ENCODE measurements at regions not wholly inside any gene's neighbourhood (a gene's known extent, or its start where the extent isn't known, plus 50 kb on each side); places are given as distances from the start of the nearest gene placed in this dataset.
A peak's percentile ranks its signal among the peaks of the same experiment; 100 is the strongest.
"Not testable (repeated sequence)": the region's sequence is repeated elsewhere in the genome, so short reads cannot be mapped to it uniquely, and the experiment has no call there.

DNA sequence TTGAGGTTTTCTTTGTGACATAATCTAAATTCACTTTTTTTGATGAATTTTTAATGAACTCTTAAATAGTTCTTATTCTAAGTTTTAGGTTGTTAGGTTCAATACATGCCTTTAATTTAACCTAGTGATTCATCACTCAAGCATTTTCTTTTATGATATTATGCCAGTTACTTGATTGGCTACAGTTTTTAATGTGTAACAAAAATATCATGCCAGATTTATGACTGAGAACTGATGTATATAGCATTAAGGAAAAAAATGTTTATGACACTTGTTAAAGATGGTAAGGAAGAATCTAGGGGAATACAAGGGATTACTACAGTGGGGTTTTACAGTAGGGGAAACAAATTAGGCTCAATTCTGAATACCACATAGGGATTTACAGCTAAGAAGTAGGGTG is 103.1 kb downstream of the VGLL3 start:
- DNase-seq: no peak

DNA sequence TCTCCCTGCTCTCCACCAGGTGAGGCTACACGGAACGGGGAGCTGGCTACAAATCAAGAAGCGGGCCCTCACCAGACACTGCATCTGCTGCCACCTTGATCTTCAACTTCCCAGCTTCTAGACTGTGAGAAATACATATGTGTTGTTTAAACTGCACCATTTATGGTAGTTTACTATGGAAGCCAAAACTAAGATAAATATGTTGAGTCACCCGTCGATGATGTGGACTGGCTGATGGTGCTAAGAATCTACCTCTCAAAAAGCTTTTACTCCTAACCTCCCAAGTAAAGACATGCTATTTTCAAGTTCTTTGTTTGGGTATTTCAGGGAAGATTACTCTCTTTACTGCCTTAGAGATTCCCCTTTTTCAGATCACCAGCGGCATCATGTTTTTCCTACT is 110.9 kb downstream of the VGLL3 start:
- DNase-seq: no peak

DNA sequence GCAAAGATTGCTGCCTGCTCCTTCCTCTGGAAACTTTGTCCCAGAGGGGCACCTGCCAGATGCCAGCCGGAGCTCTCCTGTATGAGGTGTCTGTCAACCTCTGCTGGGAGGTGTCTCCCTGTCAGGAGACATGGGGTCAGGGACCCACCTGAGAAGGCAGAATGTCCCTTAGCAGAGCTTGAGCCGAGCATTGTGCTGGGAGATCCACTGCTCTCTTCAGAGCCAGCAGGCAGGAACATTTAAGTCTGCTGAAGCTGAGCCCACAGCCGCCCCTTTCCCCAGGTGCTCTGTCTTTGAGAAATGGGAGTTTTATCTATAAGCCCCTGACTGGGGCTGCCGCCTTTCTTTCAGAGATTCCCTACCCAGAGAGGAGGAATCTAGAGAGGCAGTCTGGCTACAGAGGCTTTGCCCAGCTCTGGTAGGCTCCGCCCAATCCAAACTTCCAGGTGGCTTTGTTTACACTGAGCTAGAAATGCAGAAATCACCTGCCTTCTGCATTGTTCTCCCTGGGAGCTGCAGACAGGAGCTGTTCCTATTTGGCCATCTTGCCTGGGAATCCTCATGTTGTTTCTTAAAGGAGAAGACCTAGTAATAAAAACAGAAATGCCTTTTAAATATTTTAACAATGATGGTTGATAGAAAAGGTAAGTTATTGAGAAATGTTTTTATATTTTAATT is 114.3 kb downstream of the VGLL3 start:
- not testable (repeated sequence) for DNase-seq

DNA sequence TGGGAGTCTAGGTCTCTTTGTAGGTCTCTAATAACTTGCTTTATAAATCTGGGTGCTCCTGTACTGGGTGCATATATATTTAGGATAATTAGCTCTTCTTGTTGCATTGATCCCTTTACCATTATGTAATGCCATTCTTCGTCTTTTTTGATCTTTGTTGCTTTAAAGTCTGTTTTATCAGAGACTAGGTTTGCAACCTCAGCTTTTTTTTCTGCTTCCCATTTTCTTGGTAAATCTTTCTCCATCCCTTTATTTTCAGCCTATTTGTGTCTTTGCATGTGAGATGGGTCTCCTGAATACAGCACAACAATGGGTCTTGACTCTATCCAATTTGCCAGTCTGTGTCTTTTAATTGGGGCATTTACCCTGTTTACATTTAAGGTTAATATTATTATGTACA is 116.2 kb downstream of the VGLL3 start:
- DNase-seq: not testable (repeated sequence)

DNA sequence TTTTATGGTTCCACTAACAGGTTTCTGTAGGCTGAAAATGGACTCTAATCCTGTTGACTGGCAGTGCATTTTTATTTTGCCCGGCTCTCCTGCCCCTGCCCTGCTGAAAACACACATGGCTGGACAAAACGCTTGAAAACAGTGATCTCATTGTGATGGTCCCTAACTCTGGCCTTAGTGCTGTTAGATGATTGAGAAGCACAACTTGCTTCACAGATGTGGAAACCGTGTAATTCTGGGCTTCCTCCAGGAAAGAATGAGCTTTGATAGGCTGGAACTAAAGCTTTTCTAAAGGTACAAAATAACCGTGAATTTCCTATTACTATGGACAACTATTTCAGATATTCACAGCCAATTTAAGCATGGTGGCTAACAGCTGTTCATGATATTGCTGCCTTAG is 121.4 kb downstream of the VGLL3 start:
- DNase-seq: no peak

DNA sequence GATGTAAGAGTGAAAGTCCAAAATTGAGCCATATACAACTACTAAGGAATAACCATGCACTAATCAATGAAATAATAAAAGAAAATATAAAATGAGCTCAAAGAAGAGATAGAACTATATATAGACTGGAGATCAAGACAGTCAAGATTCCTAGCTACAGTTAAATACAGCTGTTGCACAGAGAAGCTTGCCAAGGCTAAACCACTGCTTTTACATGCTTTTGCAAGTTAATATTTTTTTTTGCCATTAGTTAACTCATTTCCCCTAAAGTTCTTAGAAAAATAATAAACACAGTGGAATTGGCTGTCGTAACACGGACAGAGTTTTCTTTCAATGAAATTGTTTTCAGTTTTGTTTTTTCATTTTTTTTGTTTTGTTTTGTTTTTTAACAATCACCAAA is 123.0 kb downstream of the VGLL3 start:
- no peak for DNase-seq

DNA sequence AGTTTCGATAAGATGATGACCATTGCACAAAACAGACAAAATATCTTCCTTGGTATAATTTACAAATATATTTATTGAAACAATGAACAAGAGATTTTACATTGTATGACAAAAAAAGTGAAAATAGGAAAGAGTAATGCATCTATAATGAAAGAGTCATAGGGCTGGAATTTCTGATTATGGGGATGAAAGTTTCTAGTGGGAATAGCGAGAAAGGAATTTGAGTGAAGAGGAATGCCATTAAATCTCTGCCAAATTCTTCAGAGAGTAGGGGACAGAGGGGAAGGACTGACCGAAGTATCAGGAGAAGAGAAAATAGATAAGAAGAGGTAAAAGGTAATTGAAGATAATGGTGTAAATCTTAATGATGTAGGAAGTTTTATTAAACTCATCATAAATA is 125.4 kb downstream of the VGLL3 start:
- DNase-seq: no peak

DNA sequence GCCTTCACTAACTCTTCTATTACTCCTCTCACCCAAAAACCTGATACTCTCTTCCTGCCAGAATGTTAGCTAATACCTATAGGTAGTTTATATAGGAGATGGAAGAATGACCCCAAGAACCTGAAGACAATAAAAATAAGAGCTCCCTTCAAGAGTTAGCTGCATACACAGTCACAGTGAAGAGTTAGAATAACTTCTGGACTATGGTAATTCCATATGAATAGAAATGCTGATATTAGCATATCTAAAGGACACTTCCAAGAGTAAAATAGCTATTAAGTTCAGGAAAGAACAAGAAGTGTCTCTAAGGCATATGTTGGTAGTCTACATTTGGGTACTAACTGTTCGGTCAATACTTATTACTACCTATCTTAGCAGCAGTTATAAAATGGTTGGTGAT is 134.2 kb downstream of the VGLL3 start:
- no peak for DNase-seq

DNA sequence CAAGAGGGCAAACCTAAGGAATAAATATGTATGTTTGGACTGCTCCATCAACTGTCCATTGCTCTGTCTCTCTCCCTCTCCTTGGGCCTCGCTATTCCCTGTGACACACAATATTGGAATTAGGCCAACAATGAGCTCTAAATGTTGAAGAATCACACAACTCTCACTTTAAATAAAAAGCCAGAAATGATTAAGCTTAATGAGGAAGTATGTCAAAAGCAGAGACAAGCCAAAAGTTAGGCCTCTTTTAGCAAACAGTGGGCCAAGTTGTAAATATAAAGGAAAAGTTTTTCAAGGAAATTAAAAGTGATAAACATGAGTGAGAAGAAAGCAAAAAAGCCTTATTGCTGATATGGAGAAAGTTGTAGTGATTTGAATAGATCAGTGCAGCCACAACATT is 141.0 kb downstream of the VGLL3 start:
- DNase-seq: no peak

DNA sequence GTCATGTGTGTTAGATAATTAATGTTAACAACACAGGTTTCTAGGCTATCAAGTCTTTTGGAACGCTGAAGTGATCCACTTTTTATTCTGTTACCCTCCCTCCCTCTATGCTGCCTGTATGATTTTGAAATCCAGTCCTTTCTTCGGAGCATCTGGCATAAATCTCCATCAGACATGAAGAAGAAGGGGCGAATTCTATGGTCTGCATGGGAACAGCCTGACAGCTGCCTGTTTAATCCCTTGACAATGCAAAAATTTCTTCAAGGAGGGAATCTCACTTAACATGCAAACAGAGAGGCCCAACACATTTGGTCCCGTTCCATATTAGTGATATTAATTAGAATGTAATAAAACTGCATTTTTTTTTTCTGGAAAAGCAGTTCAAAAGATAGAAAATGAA is 145.2 kb downstream of the VGLL3 start:
- peak; percentile 42 for DNase-seq

DNA sequence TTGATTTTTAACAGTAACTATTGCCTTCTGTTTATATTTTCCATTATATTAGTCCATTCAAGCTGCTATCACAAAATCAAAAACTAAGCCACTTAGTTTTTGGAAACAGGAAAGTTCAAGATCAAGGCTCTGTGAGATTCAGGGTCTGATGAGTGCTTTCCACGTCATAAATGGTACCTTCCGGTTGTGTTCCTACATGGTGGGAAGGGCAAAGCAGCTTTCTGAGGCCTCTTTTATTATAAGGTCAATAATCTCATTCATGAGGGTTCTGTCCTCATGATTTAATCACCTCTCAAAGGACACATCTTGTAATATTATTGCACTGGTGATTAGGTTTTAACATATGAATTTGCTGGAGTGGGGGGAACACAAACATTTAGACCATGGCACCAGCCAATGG is 152.0 kb downstream of the VGLL3 start:
- DNase-seq: no peak

DNA sequence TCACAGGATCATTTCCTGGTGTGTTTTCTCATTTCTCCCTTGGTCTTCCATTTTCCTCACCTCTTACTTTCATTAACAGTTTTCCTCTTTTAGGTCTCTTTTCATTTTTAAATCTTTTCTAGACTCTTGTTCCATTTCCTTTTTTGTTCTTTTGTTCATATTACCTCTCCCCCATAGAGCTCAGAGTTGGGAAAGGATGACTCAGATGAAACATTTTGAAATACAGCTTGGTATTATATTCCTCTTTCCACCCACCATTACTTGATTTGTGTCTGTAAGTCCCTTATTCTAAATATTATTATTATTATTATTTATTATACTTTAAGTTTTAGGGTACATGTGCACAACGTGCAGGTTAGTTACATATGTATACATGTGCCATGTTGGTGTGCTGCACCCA is 153.1 kb downstream of the VGLL3 start:
- no peak for DNase-seq

DNA sequence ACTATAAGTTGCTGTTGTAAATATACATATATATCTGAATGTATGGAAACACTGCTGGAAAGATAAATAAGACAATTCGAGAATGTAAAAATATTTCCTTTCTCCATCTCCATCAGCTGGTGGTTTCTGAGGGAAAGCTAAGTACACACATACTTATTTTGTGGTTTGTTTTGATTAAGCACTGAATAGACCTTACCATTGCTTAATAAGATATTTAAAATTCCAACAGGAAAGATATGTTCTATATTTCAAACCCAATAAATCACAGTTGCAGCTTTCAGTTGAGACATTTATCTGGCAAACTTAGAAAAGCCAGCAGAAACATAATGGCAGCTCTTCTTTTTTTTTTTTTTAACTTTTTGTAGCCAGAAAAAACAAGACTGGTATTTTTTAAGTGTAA is 160.4 kb downstream of the VGLL3 start:
- no peak for DNase-seq

DNA sequence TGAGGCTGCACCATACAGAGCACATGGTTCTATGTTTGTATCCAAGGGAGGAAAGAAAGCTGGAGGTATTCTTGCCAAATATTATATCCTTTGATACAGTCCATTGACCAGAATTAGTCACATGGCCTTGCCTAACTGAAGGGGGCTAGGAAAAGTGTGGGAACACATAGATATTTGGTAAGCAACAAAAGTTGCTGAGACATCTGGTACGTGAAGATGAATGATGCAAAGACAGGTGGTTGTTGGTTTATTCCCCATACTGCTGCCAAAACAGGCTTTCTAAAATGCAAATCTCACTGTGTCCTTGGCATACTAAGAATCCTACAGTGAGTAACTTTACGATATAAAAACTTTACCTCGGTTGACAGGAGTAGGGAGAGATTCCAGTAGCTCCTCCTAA is 162.2 kb downstream of the VGLL3 start:
- DNase-seq: no peak

DNA sequence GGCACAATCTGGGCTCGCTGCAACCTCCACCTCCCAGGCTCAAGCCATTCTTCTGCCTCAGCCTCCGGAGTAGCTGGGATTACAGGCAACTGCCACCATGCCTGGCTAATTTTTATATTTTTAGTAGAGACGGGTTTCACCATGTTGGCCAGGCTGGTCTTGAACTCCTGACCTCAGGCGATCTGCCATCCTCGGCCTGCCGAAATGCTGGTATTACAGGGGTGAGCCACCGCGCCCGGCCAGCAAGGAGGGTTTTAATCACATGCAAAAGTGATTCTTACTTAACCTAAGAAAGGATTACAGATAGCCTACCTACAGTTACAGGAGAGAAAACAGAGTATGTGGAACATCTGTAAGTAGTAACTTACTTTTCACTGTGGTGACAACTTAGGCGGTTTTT is 163.4 kb downstream of the VGLL3 start:
- not testable (repeated sequence) for DNase-seq

DNA sequence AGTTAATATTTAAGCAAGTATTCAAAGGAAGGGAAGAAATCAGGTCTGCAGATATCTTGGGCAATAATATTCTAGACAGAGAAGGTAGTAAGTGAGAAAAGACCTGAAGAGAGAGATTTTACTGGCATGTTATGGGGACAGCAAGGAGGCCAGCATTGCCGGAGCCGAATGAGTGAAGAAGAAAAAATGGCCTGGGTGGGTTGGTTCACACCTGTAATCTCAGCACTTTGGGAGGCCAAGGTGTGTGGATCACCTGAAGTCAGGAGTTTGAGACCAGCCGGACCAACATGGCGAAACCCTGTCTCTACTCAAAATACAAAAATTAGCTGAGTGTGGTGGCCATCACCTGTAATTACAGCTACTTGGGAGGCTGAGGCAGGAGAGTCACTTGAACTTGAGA is 164.7 kb downstream of the VGLL3 start:
- no peak for DNase-seq

DNA sequence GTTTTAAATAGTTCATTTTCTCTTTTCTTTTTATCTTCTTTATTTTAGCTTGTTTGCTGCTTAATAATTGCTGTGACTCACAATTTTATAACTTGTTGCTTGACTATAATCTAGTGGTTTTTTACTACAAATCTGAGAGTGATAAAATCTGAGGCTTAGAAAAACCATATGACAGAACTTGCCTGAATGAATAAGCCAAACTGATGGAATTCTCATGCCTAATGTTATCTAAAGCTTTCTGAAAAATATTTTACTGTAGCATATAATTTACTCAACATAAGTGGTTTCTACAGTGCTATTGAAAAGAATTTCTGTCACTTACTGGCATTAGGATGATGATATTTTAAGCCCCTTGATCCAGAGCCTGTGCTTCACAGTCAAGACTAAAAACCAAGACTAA is 175.1 kb downstream of the VGLL3 start:
- DNase-seq: no peak

DNA sequence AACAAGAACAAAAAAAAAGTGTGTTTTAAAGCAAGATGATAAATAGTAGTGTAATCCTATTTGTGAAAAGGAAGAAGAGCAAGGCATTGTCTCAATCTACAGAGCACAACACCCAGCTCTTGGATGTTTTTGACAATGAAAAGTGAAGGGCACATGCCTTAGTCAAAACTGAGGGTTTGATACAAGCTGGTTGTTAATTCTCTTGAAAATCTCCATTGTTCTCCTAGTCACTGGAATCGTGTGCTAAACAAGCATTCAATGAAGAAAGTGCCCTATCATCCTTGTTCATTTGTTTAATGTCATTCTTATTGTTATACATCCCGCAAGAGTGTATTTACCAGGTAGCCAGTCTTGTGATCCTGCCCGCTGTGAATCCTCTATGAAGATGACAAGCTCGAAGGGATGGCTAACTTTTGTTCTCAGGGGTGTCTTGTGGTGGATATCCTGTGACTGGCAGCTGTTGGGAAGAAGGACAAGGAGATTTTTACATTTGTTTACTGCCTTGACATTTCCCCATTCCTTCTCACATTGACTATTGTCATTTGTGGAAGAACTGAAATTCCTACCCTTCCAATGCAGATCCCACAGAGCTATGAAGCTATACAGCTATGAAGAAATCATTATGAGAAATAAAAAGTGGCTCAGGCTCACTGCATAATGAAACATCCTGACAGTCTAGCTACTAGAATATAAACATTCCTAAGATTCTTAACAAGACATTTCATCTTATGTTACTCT is 175.9 kb downstream of the VGLL3 start:
- DNase-seq: no peak

DNA sequence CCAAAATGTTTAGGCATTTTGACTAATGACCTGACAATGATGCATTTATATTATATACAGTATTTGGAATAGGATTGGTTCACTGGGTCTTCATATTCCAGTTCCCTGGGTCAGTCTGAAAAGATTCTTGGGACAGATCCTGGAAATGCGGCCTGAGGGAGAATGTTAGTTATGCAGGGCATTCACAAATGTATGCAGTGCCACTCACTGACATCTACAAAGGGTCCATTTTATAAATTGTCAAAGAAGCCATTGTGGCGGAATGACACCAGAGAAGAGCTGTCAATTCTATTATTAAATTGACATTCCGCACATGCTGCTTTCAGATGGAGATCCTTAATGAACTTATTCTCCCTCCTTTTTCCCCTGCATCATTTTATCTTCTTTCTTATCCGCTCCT is 176.6 kb downstream of the VGLL3 start:
- DNase-seq: no peak

DNA sequence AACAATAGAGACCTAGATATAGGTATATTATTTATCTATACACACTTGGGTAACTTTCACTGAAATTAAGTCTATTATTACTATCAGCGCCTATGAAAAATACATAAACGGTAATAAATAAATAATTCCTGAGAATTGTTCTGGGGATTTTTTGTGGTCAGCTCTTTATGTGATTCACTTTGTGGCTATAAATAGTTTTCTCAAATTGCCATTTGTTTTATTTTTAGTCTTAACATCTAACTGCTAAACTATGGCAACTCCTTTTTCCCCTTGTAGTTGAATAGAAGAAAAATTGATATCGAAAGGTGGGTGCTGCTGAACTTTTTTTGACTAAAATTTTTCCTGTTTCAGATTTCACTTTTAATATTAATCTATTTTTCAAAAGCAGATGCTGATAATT is 189.0 kb downstream of the VGLL3 start:
- no peak for DNase-seq

DNA sequence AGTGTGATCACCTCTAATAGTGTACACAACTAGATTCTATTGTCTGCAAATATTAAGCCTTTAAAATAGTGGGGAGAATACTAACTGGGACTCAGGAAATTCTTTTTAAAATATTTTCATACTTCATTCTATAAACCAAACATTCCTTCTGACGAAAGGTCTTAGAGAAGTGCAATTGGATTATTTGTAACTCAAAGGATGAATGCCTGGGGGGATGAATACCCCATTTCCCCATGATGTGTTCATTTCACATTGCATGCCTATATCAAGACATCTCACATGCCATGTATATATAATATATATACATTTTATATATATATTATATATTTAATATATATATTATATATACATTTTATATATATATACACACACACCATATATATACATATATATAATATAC is 189.9 kb downstream of the VGLL3 start:
- no peak for DNase-seq

DNA sequence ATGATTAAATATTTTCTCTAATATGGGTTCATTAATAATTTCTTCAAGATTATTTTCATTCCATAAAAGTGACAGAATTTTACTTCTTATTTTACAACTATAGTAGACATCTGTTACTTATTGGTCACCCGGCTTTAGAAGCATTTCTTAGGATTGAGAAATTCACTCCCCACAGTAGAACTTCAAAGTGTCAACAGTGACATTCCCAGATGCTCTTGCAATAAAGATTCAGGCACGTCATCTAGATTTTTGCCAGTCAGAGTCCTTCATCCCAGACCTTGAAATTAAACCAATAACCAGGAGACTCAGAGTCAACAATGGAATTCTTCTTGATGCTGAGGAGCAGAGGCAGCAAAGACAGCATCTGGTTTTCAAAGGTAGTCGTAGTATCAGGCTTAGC is 190.8 kb downstream of the VGLL3 start:
- no peak for DNase-seq

DNA sequence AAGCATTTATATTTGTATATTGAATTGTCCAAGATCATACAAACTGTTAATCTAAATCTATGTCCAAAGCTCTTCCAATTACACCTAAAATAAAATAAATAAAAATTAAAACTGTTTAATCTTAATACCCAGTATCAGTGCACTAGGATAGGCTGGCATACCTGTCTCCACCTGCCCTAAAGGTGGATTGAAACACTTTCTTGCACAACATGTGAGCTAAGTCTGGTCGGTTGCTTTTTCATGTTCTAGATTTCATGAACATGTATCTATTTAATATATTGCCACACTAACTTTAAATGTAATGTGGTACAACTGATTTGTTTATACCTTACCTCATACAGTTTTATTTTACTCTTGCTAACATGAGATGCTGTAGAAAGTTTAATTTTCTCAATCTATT is 193.0 kb downstream of the VGLL3 start:
- no peak for DNase-seq

DNA sequence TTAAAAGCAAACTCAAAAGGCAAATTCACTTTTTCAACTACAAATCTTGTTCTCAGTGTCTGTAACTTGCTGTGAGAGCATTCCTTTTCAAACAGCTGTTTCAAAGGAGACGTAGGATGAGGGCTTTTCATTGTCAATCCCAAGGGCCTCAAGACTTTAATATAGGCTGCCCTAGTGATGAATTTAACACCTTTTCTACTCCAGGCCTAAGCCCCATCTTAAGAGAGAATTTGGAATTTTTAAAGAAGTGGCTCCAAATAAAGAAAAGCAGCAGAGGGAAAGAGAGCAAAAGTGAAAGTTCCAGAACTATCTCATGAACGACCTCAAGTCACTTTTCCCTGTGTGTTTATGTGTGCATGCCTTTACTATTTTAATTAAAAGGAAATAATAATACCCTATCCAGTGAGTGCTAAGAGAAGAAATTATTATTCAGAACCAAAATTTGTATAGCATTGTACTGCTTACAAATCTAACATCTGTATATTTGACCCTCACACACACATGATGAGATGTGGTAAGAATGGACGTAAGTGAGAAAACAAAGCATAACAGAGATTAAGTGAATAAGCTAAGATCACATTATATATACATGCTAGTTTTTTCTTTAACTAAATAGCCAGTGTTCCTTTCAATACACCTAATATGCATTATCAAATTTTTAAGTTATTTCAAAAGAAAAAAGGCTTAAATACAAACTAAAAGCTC is 196.4 kb downstream of the VGLL3 start:
- DNase-seq: no peak
